ENCODE measurements at regions not wholly inside any gene's neighbourhood (a gene's known extent, or its start where the extent isn't known, plus 50 kb on each side); places are given as distances from the start of the nearest gene placed in this dataset.

- Mint-ChIP-seq H3K27ac (peak overlapping the region; percentile 3 to 61 (median 32)), H3K27me3 (ENCODE audit: low read depth) (no peaks in the 10 kb centered on the region)
- no peak for TF ChIP-seq CTCF (IDR thresholded peaks at IDR 0.05; ENCODE audit: unreplicated experiment in 3 of 3)
These were observed 195.7 kb downstream of the ZIC4 start for GRCh38 chr3:147210676-147211075.

GRCh38 chr3:147201086-147201485 lies 205.3 kb downstream of the ZIC4 start:
- Mint-ChIP-seq H3K9me3 (peaks cover 3% of the 10 kb centered on the region), H3K27ac (no peak overlapping the region), H3K36me3 (ENCODE audit: low read depth) (no peaks in the 10 kb centered on the region), H3K4me3 (no peak overlapping the region), H3K27me3 (ENCODE audit: low read depth) (no peaks in the 10 kb centered on the region), H3K4me1 (no peaks in the 10 kb centered on the region)
- no peak for TF ChIP-seq CTCF (IDR thresholded peaks at IDR 0.05; ENCODE audit: unreplicated experiment in 3 of 3)

More at GRCh38 chr3:147210676-147211075, 195.7 kb downstream of the ZIC4 start:
- Mint-ChIP-seq H3K4me1 (peaks cover 9% of the 10 kb centered on the region), H3K4me3 (no peak overlapping the region), H3K9me3 (peaks cover 22% of the 10 kb centered on the region), H3K36me3 (ENCODE audit: low read depth) (peaks cover 4% of the 10 kb centered on the region)

- TF ChIP-seq CTCF (IDR thresholded peaks at IDR 0.05; ENCODE audit: unreplicated experiment in 3 of 3), result no peak
- Mint-ChIP-seq H3K27me3 (ENCODE audit: low read depth) (no peaks in the 10 kb centered on the region), H3K36me3 (ENCODE audit: low read depth) (no peaks in the 10 kb centered on the region), H3K4me1 (no peaks in the 10 kb centered on the region), H3K4me3 (no peak overlapping the region), H3K27ac (no peak overlapping the region), H3K9me3 (peaks cover 3% of the 10 kb centered on the region)
These were observed 205.8 kb downstream of the ZIC4 start for GRCh38 chr3:147200545-147200944.

- Mint-ChIP-seq H3K9me3 (no peaks in the 10 kb centered on the region), H3K4me1 (no peaks in the 10 kb centered on the region), H3K4me3 (no peak overlapping the region), H3K27me3 (ENCODE audit: low read depth) (no peaks in the 10 kb centered on the region), H3K27ac (no peak overlapping the region), H3K36me3 (ENCODE audit: low read depth) (no peaks in the 10 kb centered on the region)
- no peak for TF ChIP-seq CTCF (IDR thresholded peaks at IDR 0.05; ENCODE audit: unreplicated experiment in 3 of 3)
These were observed 208.6 kb downstream of the ZIC4 start for GRCh38 chr3:147197739-147198138.

GRCh38 chr3:147195887-147196286 lies 210.5 kb downstream of the ZIC4 start:
- no peak for TF ChIP-seq CTCF (IDR thresholded peaks at IDR 0.05; ENCODE audit: unreplicated experiment in 3 of 3)
- Mint-ChIP-seq H3K27me3 (ENCODE audit: low read depth) (no peaks in the 10 kb centered on the region), H3K9me3 (peaks cover 9% of the 10 kb centered on the region), H3K4me3 (no peak overlapping the region), H3K4me1 (no peaks in the 10 kb centered on the region), H3K36me3 (ENCODE audit: low read depth) (no peaks in the 10 kb centered on the region), H3K27ac (no peak overlapping the region)

- H3K27ac Mint-ChIP-seq, result no peak overlapping the region
- no peaks in the 10 kb centered on the region for H3K27me3 Mint-ChIP-seq (ENCODE audit: low read depth)
- H3K36me3 Mint-ChIP-seq (ENCODE audit: low read depth), result no peaks in the 10 kb centered on the region
- TF ChIP-seq CTCF (IDR thresholded peaks at IDR 0.05; ENCODE audit: unreplicated experiment in 3 of 3), result peak; percentile 62 to 72 (median 68)
- peaks cover 15% of the 10 kb centered on the region for H3K9me3 Mint-ChIP-seq
- H3K4me3 Mint-ChIP-seq, result no peak overlapping the region
- H3K4me1 Mint-ChIP-seq, result no peaks in the 10 kb centered on the region
These were observed 214.5 kb downstream of the ZIC4 start for GRCh38 chr3:147191795-147192385.
